NCI-H446 treated with DMSO at 0.1 percent for 48 hours (cell line): ENCODE measurements at regions not wholly inside any gene's neighbourhood (a gene's known extent, or its start where the extent isn't known, plus 50 kb on each side); places are given as distances from the start of the nearest gene placed in this dataset.
"Not testable (repeated sequence)": the region's sequence is repeated elsewhere in the genome, so short reads cannot be mapped to it uniquely, and the experiment has no call there.

Source experiments
- DNase-seq: peaks from one replicate; lab custom pipeline; 2025; lab: John Stamatoyannopoulos, UW

GRCh38 chr9:82116556-82116955 is 128.0 kb downstream of the SPATA31D1 start:
- no peak for DNase-seq

DNA sequence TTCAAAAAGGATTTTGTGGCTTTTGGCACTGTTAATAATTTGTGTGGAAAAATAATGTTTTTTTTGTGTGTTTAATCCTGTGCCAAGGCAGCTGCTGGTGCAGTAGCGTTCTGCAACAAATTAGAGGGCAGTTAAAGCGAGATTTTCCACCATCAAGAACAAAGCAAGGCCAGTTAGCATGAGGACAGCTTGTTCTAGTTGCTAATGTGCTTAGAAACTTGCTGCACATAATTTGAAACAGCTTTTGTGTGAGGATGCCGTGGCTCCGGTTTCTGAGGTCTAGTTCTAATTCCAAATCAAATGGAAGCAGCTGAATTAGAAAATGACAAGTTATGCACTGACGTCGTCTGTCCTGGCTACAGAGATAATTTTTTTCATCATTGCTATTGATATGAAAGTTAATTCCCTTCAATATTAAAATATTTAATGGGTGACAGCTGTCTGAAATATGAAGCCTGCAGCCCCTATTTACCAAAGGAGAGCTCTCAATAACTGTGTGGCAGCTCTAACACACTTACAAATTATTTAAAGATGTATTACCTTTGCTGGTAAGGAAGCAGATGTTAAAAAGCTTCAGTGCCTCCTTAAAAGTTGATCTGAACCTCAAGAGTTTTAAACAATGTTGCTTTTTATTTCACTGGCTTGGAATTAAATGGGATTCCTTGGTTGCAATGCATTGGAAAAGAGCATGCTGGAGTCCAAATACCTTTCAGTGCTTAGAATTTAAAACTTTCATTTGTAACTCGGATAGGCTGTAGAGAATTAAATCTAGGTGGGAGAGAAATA is 128.6 kb downstream of the SPATA31D1 start:
- DNase-seq = no peak

- DNase-seq = no peak
These were observed 134.2 kb downstream of the SPATA31D1 start for GRCh38 chr9:82122731-82123130.

DNA sequence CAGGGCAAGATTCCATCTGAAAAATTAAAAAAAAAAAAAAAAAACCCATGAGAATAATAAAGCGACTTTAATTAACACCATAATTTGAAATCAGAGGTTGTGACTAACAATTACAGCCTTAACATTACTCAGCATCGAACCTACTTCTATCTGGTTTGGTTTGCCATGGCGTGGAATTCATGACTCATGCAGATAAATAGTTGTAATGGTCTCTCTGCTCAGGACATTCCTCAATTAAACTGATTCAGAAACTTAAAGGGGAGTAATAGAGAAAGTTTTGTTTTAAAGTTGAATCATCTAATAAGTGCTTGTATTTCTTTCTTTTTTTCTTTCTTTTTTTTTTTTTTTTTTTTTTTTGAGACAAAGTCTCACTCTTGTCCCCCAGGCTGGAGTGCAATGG is 135.5 kb downstream of the SPATA31D1 start:
- no peak for DNase-seq

DNA sequence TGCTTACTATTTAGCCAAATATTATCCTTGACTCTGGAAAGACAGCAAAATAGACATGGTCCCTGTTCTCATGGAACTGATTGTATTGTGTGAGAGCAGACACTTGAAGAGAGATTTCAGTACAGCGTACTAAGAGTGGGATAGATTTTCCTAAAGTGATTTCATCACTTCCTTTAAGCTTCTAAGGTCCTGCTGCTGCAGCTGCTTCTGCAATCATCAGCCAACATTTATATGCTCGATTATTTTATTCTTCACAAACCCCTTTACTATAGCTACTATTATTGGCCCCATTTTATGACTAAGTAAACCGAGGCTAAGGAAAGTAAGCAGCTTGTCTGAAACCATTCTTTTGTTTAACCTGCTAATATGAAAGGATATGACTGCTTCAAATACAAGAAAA is 137.7 kb downstream of the SPATA31D1 start:
- DNase-seq = no peak

DNA sequence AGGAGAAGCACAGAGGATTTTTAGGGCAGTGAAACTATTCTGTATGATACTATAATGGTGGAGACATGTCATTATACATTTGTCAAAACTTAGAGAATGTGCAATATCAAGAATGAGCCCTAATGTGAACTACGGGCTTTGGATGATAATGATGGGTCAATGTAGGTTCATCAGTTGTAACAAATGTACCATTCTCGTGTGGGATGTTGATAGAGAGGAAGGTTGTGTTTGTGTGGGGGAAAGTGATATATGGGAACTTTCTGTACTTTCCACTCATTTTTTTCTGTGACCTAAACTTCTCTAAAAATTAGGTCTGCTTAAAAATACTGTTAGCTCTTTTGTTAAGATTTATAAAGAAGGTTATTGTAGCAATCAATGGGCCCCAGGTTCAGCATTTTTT is 138.9 kb downstream of the SPATA31D1 start:
- no peak for DNase-seq

GRCh38 chr9:82128011-82128696 is 139.6 kb downstream of the SPATA31D1 start:
- peak; percentile 60 for DNase-seq

- no peak for DNase-seq
These were observed 141.1 kb downstream of the SPATA31D1 start for GRCh38 chr9:82129708-82130107.

DNA sequence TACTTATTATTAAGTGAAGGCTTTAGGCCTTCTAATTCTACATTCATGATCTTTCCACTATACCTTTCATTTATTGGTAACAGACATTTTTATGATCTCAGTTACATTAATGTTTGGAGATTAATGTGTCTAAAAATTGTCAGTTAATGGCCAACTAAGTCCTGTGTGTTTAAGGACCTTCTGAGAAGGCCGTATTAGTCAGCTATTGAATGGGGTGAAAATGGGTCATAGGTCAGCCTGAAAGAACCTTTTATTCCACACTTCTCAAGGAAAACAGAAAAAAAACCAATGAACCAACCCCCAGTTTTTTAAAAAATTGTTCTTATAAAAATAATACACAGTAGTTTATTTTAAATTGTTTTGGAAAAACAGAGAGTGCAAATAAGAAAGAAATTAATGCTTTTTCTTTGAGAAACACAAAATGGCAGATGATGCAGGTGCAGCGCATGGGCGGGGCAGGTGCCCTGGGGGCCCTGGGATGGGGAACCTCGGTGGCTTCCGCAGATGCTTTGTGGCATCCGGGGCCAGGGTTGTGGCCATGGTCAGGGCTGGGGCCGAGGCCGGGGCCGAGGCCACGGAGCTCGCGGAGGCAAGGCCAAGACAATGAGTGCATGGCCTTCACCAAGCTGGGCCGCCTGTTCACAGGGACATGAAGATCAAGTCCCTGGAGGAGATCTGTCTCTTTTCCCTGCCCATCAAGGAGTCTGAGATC is 141.9 kb downstream of the SPATA31D1 start:
- no peak for DNase-seq

DNA sequence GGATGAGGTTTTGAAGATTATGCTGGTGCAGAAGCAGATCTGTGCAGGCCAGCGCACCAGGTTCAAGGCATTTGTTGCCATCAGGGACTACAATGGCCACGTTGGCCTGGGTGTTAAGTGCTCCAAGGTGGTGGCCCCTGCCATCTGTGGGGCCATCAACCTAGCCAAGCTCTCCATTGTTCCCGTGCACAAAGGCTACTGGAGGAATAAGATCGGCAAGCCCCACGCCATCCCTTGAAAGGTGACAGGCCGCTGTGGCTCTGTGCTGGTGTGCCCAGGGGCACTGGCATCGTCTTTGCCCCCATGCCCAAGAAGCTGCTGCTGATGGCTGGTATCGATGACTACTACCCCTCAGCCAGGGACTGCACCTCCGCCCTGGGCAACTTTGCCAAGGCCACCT is 142.5 kb downstream of the SPATA31D1 start:
- no peak for DNase-seq

- DNase-seq = no peak
These were observed 143.5 kb downstream of the SPATA31D1 start for GRCh38 chr9:82132024-82132423.

- DNase-seq = no peak
These were observed 145.4 kb downstream of the SPATA31D1 start for GRCh38 chr9:82134010-82134409.

GRCh38 chr9:82135106-82135505 is 146.5 kb downstream of the SPATA31D1 start:
- DNase-seq = no peak

DNA sequence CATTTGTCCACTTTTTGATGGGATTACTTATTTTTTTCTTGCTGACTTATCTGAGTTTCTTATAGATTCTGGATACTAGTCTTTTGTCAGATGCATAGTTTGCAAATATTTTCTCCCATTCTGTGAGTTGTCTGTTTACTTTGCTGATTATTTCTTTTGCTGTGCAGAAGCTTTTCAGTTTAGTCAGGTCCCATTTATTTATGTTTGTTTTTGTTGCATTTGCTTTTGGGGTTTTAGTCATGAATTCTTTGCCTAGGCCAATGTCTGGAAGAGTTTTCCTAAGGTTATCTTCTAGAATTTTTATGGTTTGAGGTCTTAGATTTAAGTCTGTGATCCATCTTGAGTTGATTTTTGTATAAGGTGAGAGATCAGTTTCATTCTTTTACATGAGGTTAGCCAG is 149.5 kb downstream of the SPATA31D1 start:
- not testable (repeated sequence) for DNase-seq

- DNase-seq = no peak
These were observed 151.9 kb downstream of the SPATA31D1 start for GRCh38 chr9:82140471-82140870.

DNA sequence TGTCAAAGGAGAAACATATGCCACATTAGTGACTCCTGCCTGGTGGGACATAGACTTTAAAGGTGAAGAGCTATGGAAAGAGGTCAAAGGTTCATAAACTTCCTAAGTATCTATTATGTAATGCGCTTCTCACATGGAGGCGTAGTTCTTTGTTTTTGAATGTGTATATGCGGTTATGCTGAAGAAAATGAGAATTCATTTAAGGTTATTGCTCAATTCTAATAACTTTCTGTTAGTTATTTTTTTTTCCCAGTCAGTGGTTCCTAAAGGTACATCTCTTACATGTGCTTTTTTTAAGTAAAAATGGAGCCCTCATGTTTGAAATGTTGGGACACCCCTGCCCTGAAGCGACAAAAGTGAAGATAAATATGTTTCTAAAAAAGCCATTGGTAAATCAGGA is 156.2 kb downstream of the SPATA31D1 start:
- no peak for DNase-seq

DNA sequence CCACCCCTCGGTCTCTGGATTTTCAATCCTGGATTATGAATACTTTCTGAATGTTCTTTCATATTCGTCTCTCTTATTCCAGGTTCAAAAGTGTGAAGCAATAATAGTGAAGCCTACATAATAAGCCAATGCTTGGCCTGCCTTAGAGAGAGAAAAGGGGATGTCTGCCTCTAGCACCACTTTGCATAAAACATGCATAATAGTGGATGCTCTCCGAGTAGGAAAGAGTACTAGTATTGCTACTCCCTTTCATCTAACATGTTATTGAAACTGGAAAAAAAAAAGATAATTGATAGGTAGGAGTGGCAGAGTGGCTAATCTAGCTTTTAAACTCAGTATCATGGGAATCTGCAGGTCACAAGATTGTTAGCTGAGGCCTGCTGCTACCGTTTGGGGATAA is 158.1 kb downstream of the SPATA31D1 start:
- DNase-seq = no peak

DNA sequence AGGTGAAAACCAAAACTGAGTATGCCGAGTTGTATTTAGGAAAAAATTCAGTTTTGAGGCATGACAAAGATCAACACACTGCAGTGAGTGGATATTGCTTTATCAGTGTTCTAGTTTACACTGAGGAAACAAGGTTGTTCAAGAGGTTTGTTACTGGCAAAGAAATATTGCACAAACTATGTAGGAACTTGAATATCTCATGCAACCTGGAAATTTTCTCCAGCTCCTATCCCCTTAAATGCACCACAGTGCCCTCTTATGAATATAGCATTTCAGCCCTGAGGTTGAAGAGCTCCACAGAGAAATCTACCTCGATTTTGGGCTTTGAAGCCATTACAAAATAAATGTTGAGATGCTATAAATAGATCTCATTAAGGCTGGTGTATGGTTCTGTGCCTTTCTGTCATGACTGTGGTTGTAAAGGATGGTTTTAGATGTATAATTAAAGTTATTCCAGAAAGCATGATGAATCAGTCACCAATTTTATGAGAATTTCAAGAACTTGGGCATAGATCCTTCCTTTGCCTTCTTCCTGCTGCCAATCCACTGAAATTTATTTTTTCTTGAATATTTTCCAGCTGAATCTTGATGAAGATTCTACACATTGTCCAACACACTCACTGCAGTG is 159.3 kb downstream of the SPATA31D1 start:
- DNase-seq = no peak

- DNase-seq = no peak
These were observed 159.8 kb downstream of the SPATA31D1 start for GRCh38 chr9:82148426-82148810.

DNA sequence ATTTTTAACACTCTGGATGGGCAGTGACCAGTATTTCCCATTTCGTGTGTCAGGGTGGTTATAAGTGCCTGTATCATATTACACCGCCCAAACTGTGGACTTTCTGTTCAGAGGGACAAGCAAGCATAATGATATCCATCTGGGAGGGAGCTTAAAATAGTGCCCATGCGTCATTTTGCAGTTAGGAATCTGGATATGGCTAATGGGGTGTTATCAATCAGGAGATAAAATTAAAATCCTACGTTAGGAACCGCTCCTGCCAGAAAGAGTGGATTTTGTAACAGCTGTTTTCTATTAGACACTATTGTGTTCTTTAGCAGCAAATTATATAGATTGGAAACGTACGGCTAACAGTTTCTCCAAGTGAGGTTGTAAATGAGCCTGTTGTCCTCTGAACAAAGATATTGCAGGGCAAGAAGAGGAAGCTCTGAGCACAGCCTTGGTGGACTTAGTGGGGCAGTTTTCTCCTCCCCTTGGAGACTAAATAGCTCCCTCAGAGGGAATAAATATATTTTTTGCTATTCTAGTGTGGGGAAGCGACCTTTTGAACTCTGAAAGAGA is 160.4 kb downstream of the SPATA31D1 start:
- DNase-seq = peak; percentile 8

- DNase-seq = no peak
These were observed 161.0 kb downstream of the SPATA31D1 start for GRCh38 chr9:82149501-82149946.

GRCh38 chr9:82152181-82152580 is 163.6 kb downstream of the SPATA31D1 start:
- no peak for DNase-seq
